ENCODE measurements at regions not wholly inside any gene's neighbourhood (a gene's known extent, or its start where the extent isn't known, plus 50 kb on each side); places are given as distances from the start of the nearest gene placed in this dataset.

- DNase-seq, result no peak
- CTCF ChIA-PET, result no interaction called here
- no peak for TF ChIP-seq CTCF (IDR thresholded peaks at IDR 0.05; ENCODE audit: unreplicated experiment)
- H3K9me3 Mint-ChIP-seq (ENCODE audit: low read depth, unreplicated experiment), result peaks cover 11% of the 10 kb centered on the region
- no peaks in the 10 kb centered on the region for H3K27me3 Mint-ChIP-seq (ENCODE audit: unreplicated experiment)
- no peaks in the 10 kb centered on the region for H3K36me3 Mint-ChIP-seq (ENCODE audit: insufficient read depth, unreplicated experiment)
- no TSS peak for BruUV-seq (replicated peaks)
- no peak overlapping the region for H3K27ac Mint-ChIP-seq (ENCODE audit: unreplicated experiment)
- no peaks in the 10 kb centered on the region for H3K4me1 Mint-ChIP-seq (ENCODE audit: low read depth, unreplicated experiment)
- no peak overlapping the region for H3K4me3 Mint-ChIP-seq (ENCODE audit: low read depth, unreplicated experiment)
- intact Hi-C loops (cut with micrococcal nuclease; ENCODE audit: unreplicated experiment), result no loop called here
Observed at GRCh38 chr5:4104831-4105597, 509.4 kb downstream of the IRX1 start.

GRCh38 chr5:4108690-4109089, 513.1 kb downstream of the IRX1 start:
- no peaks in the 10 kb centered on the region for H3K4me1 Mint-ChIP-seq (ENCODE audit: low read depth, unreplicated experiment)
- no peak for DNase-seq
- H3K27ac Mint-ChIP-seq (ENCODE audit: unreplicated experiment), result no peak overlapping the region
- no peaks in the 10 kb centered on the region for H3K36me3 Mint-ChIP-seq (ENCODE audit: insufficient read depth, unreplicated experiment)
- TF ChIP-seq CTCF (IDR thresholded peaks at IDR 0.05; ENCODE audit: unreplicated experiment), result no peak
- intact Hi-C loops (cut with micrococcal nuclease; ENCODE audit: unreplicated experiment), result no loop called here
- no peak overlapping the region for H3K4me3 Mint-ChIP-seq (ENCODE audit: low read depth, unreplicated experiment)
- no TSS peak for BruUV-seq (replicated peaks)
- no peaks in the 10 kb centered on the region for H3K27me3 Mint-ChIP-seq (ENCODE audit: unreplicated experiment)
- H3K9me3 Mint-ChIP-seq (ENCODE audit: low read depth, unreplicated experiment), result peaks cover 18% of the 10 kb centered on the region
- CTCF ChIA-PET, result no interaction called here

GRCh38 chr5:4113426-4113825, 517.8 kb downstream of the IRX1 start:
- intact Hi-C loops (cut with micrococcal nuclease; ENCODE audit: unreplicated experiment), result no loop called here
- no peak for DNase-seq
- Mint-ChIP-seq H3K36me3 (ENCODE audit: insufficient read depth, unreplicated experiment) (no peaks in the 10 kb centered on the region), H3K4me3 (ENCODE audit: low read depth, unreplicated experiment) (no peak overlapping the region), H3K27ac (ENCODE audit: unreplicated experiment) (no peak overlapping the region), H3K9me3 (ENCODE audit: low read depth, unreplicated experiment) (peaks cover 19% of the 10 kb centered on the region), H3K27me3 (ENCODE audit: unreplicated experiment) (no peaks in the 10 kb centered on the region), H3K4me1 (ENCODE audit: low read depth, unreplicated experiment) (no peaks in the 10 kb centered on the region)
- no peak for TF ChIP-seq CTCF (IDR thresholded peaks at IDR 0.05; ENCODE audit: unreplicated experiment)
- CTCF ChIA-PET, result no interaction called here
- no TSS peak for BruUV-seq (replicated peaks)

- CTCF ChIA-PET, result no interaction called here
- intact Hi-C loops (cut with micrococcal nuclease; ENCODE audit: unreplicated experiment), result no loop called here
- Mint-ChIP-seq H3K27ac (ENCODE audit: unreplicated experiment) (no peak overlapping the region), H3K4me3 (ENCODE audit: low read depth, unreplicated experiment) (no peak overlapping the region), H3K9me3 (ENCODE audit: low read depth, unreplicated experiment) (peaks cover 19% of the 10 kb centered on the region), H3K36me3 (ENCODE audit: insufficient read depth, unreplicated experiment) (no peaks in the 10 kb centered on the region), H3K27me3 (ENCODE audit: unreplicated experiment) (no peaks in the 10 kb centered on the region), H3K4me1 (ENCODE audit: low read depth, unreplicated experiment) (no peaks in the 10 kb centered on the region)
- no TSS peak for BruUV-seq (replicated peaks)
- DNase-seq, result no peak
- no peak for TF ChIP-seq CTCF (IDR thresholded peaks at IDR 0.05; ENCODE audit: unreplicated experiment)
Observed at GRCh38 chr5:4113905-4114304, 518.3 kb downstream of the IRX1 start.
